OCI-LY7 (cell line): ENCODE measurements at regions not wholly inside any gene's neighbourhood (a gene's known extent, or its start where the extent isn't known, plus 50 kb on each side); places are given as distances from the start of the nearest gene placed in this dataset.
"Not testable (repeated sequence)": the region's sequence is repeated elsewhere in the genome, so short reads cannot be mapped to it uniquely, and the experiment has no call there.

ENCODE experiments used
- BruUV-seq: library from RNA; stranded (reverse); fragments of 400-500 nt; replicated peaks from 2 replicates; lab custom pipeline; 2021; lab: Mats Ljungman, UMichigan
- CTCF ChIA-PET: fragments of 300-600 bp; sonication (Branson Sonifier 250); formaldehyde crosslinking; loops from one replicate; lab custom pipeline; 2022; ENCODE audit warnings: antibody characterized with exemption; ENCODE audit not compliant: unreplicated experiment; lab: Charles Lee
- POLR2A ChIA-PET: fragments of 300-600 bp; sonication (Branson Sonifier 250); formaldehyde crosslinking; loops from one replicate; lab custom pipeline; 2022; ENCODE audit warnings: antibody characterized with exemption; lab: Charles Lee
- DNase-seq: peaks from one replicate; pipeline ENCODE4 v3.0.0-alpha.2; 2015; ENCODE audit warnings: low spot score
- H2AFZ ChIP-seq: fragments of 200-600 bp; sonication (generic), shearing (Covaris generic); 2 replicates; pipeline ENCODE4 v1.6.1; 2014; ENCODE audit warnings: mild to moderate bottlenecking, antibody characterized with exemption, low read length, moderate library complexity
- H3K27ac ChIP-seq: fragments of 200-600 bp; sonication (generic); 2 replicates; pipeline ENCODE4 v1.5.1; 2014; ENCODE audit warnings: mixed run types, low read depth, mild to moderate bottlenecking, moderate library complexity, low read length, inconsistent platforms; ENCODE audit not compliant: poor library complexity, severe bottlenecking
- H3K36me3 ChIP-seq: fragments of 200-600 bp; sonication (generic); 2 replicates; pipeline ENCODE4 v1.6.1; 2014; ENCODE audit warnings: mild to moderate bottlenecking, antibody characterized with exemption, low read length, moderate library complexity, mixed read lengths; ENCODE audit not compliant: insufficient read depth
- H3K4me1 ChIP-seq: fragments of 200-600 bp; sonication (generic); 2 replicates; pipeline ENCODE4 v1.5.1; 2014; ENCODE audit warnings: mild to moderate bottlenecking, low read length; ENCODE audit not compliant: insufficient read depth, poor library complexity, severe bottlenecking
- H3K4me2 ChIP-seq: fragments of 200-600 bp; sonication (generic); 2 replicates; pipeline ENCODE4 v1.6.1; 2014; ENCODE audit warnings: mild to moderate bottlenecking, low read length
- H3K4me3 ChIP-seq: fragments of 200-600 bp; sonication (generic); 2 replicates; pipeline ENCODE4 v1.5.1; 2014; ENCODE audit warnings: mild to moderate bottlenecking, low read depth, low read length; ENCODE audit not compliant: poor library complexity, severe bottlenecking
- H3K79me2 ChIP-seq: fragments of 200-600 bp; sonication (generic); 2 replicates; pipeline ENCODE4 v1.6.1; 2016; ENCODE audit warnings: low read depth, mild to moderate bottlenecking, low read length, moderate library complexity, mixed read lengths; ENCODE audit not compliant: insufficient read depth
- H3K9me2 ChIP-seq: fragments of 200-600 bp; sonication (generic); 2 replicates; pipeline ENCODE4 v1.6.1; 2016; ENCODE audit warnings: mild to moderate bottlenecking, low read length, mixed read lengths; ENCODE audit not compliant: insufficient read depth
- H3K9me3 ChIP-seq: fragments of 200-600 bp; sonication (generic); 2 replicates; pipeline ENCODE4 v1.6.1; 2014; ENCODE audit warnings: mild to moderate bottlenecking, mixed run types, low read length, mixed read lengths
- H4K20me1 ChIP-seq: fragments of 200-600 bp; sonication (generic); 2 replicates; pipeline ENCODE4 v1.6.1; 2014; ENCODE audit warnings: mild to moderate bottlenecking, antibody characterized with exemption, low read length, moderate library complexity, mixed read lengths; ENCODE audit not compliant: insufficient read depth
- EZH2phosphoT487 ChIP-seq: fragments of 200-600 bp; sonication (generic); IDR thresholded peaks from 2 replicates; pipeline ENCODE4 v1.6.1; 2018; ENCODE audit warnings: low read depth, borderline replicate concordance, mild to moderate bottlenecking, mixed run types, antibody characterized with exemption, low read length, moderate library complexity, mixed read lengths
- intact Hi-C: fragments of 100-400 bp; cut with micrococcal nuclease; formaldehyde crosslinking; loops from one replicate; pipeline ENCODE4 v1.10.0; 2022; ENCODE audit not compliant: unreplicated experiment
- TF ChIP-seq, protein P1 (sequence below): fragments of 200-600 bp; sonication (generic); conservative IDR thresholded peaks from 2 replicates; pipeline ENCODE4 v1.5.1; 2014; ENCODE audit warnings: mild to moderate bottlenecking, antibody characterized with exemption, low read length, moderate library complexity, mixed read lengths

DNA sequence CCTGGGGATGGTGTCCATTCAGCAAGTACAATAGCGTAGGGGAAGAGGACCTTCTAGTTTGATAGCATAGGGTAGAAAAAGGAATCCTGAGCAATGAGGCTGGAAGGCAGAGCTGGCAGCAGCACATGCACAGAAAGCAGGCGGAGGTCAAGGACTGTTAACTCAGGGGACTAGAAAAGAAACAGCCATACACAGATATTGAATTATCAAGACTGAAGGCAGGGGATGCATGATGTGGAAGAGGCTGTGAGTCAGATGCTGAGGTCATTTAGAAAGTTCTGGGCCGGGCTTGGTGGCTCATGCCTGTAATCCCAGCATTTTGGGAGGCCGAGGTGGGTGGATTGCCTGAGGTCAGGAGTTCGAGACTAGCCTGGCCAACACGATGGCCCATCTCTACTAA is 65.6 kb downstream of the OPTC start:
- TF ChIP-seq EZH2phosphoT487, result no peak
- TF ChIP-seq, protein P1, sequence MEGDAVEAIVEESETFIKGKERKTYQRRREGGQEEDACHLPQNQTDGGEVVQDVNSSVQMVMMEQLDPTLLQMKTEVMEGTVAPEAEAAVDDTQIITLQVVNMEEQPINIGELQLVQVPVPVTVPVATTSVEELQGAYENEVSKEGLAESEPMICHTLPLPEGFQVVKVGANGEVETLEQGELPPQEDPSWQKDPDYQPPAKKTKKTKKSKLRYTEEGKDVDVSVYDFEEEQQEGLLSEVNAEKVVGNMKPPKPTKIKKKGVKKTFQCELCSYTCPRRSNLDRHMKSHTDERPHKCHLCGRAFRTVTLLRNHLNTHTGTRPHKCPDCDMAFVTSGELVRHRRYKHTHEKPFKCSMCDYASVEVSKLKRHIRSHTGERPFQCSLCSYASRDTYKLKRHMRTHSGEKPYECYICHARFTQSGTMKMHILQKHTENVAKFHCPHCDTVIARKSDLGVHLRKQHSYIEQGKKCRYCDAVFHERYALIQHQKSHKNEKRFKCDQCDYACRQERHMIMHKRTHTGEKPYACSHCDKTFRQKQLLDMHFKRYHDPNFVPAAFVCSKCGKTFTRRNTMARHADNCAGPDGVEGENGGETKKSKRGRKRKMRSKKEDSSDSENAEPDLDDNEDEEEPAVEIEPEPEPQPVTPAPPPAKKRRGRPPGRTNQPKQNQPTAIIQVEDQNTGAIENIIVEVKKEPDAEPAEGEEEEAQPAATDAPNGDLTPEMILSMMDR, result no peak
- Histone ChIP-seq H3K4me3 (no peak overlapping the region), H3K4me1 (no peaks in the 10 kb centered on the region), H3K9me2 (no peaks in the 10 kb centered on the region), H3K36me3 (no peaks in the 10 kb centered on the region), H3K27ac (no peak overlapping the region), H3K4me2 (no peak overlapping the region), H3K79me2 (no peaks in the 10 kb centered on the region), H4K20me1 (no peaks in the 10 kb centered on the region), H2AFZ (no peak overlapping the region), H3K9me3 (no peaks in the 10 kb centered on the region)
- intact Hi-C loops, result no loop called here
- CTCF ChIA-PET, result no interaction called here
- BruUV-seq, result no TSS peak
- POLR2A ChIA-PET, result no interaction called here
- DNase-seq, result no peak

DNA sequence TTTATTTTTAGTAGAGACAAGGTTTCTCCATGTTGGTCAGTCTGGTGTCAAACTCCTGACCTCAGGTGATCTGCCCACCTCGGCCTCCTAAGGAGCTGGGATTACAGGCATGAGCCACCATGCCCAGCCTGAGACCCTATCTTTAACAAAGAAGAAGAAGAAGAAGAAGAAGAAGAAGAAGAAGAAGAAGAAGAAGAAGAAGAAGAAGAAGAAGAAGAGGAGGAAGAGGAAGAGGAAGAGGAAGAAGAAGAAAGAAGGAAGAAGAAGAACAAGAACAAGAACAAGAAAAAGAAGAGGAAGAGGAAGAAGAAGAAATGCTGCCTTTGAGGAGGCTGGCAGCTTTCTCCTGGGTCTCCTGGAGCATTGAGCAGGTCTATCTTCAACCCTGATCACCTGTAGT is 64.9 kb upstream of the ATP2B4 start:
- BruUV-seq, H2AFZ ChIP-seq, H3K9me2 ChIP-seq, H3K79me2 ChIP-seq, H3K9me3 ChIP-seq, H3K4me3 ChIP-seq, CTCF ChIA-PET, intact Hi-C loops, H3K36me3 ChIP-seq, H3K4me1 ChIP-seq, H3K27ac ChIP-seq, H3K4me2 ChIP-seq, DNase-seq, H4K20me1 ChIP-seq: not testable (repeated sequence)
- POLR2A ChIA-PET, result interaction anchor here (0.7 to 1.0 kb wide), 3 partner anchors 15 to 197 kb away, joined by 3 to 4 read pairs (median 4); no protein-coding TSS in a partner anchor

DNA sequence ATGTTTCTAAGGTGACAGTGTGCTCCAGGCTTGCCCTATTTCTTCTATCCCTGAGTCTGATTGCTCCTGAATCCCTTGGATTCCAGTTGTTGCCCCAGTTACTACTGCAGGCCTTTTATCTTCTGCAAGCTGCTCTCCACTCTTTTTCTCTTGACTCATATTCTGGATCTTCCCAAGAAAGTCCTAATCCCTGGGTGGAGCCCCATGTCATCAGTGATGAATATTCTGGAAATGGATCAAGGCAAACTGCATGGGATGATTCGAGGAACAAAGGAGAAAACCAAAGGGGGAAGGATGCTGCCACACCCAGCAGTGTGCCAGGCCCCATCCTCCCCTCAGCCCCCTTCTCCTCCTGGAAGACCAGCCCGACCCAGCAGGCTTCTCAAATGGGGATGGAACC is 63.3 kb upstream of the ATP2B4 start:
- intact Hi-C loops, result no loop called here
- no peak for TF ChIP-seq EZH2phosphoT487
- TF ChIP-seq, protein P1, result no peak
- H3K4me1 ChIP-seq, result no peaks in the 10 kb centered on the region
- H3K9me3 ChIP-seq, result no peaks in the 10 kb centered on the region
- no peak for DNase-seq
- ChIA-PET CTCF (no interaction called here), POLR2A (no interaction called here)
- H3K9me2 ChIP-seq, result no peaks in the 10 kb centered on the region
- H3K79me2 ChIP-seq, result no peaks in the 10 kb centered on the region
- no peaks in the 10 kb centered on the region for H4K20me1 ChIP-seq
- H3K27ac ChIP-seq, result no peak overlapping the region
- H3K4me2 ChIP-seq, result no peak overlapping the region
- BruUV-seq, result no TSS peak
- H3K36me3 ChIP-seq, result no peaks in the 10 kb centered on the region
- no peak overlapping the region for H3K4me3 ChIP-seq
- H2AFZ ChIP-seq, result no peak overlapping the region
